Neural cell (in vitro differentiated cells): ENCODE measurements at regions not wholly inside any gene's neighbourhood (a gene's known extent, or its start where the extent isn't known, plus 50 kb on each side); places are given as distances from the start of the nearest gene placed in this dataset.

ENCODE experiments used
- H2AFZ ChIP-seq: fragments of 200-600, 300-800 bp; sonication (generic), shearing (Covaris generic); 2 replicates; pipeline ENCODE4 v1.6.0; 2014; ENCODE audit warnings: low read depth, mild to moderate bottlenecking, antibody characterized with exemption, low read length, moderate library complexity
- H3F3A ChIP-seq: fragments of 200-600 bp; shearing (Covaris generic); 2 replicates; pipeline ENCODE4 v1.6.1; 2016; ENCODE audit warnings: mild to moderate bottlenecking, moderate library complexity, mixed read lengths, antibody characterized with exemption, low read length; ENCODE audit not compliant: insufficient read depth, poor library complexity, severe bottlenecking
- H3K27ac ChIP-seq: fragments of 200-600, 300-800 bp; sonication (generic), shearing (Covaris generic); 2 replicates; pipeline ENCODE4 v1.5.1; 2014; ENCODE audit warnings: mild to moderate bottlenecking, low read length, moderate library complexity
- H3K27me3 ChIP-seq: fragments of 300-800, 200-600 bp; sonication (generic), shearing (Covaris generic); 2 replicates; pipeline ENCODE4 v1.6.0; 2014; ENCODE audit warnings: mild to moderate bottlenecking, low read depth, low read length, moderate library complexity; ENCODE audit not compliant: insufficient read depth
- H3K36me3 ChIP-seq: fragments of 300-800, 200-600 bp; sonication (generic), shearing (Covaris generic); 2 replicates; pipeline ENCODE4 v1.5.1; 2014; ENCODE audit warnings: mild to moderate bottlenecking, antibody characterized with exemption, low read length, moderate library complexity; ENCODE audit not compliant: insufficient read depth
- H3K4me2 ChIP-seq: fragments of 300-800, 200-600 bp; sonication (generic), shearing (Covaris generic); 2 replicates; pipeline ENCODE4 v1.6.0; 2014; ENCODE audit warnings: mild to moderate bottlenecking, low read length
- H3K4me3 ChIP-seq: fragments of 300-800, 200-600 bp; sonication (generic), shearing (Covaris generic); 2 replicates; pipeline ENCODE4 v1.5.1; 2014; ENCODE audit warnings: mild to moderate bottlenecking, low read length, moderate library complexity
- H3K79me2 ChIP-seq: fragments of 200-600 bp; shearing (Covaris generic); replicated peaks from 2 replicates; pipeline ENCODE4 v1.6.0; 2014; ENCODE audit warnings: mild to moderate bottlenecking, low read length, moderate library complexity; ENCODE audit not compliant: insufficient read depth
- H3K9ac ChIP-seq: fragments of 300-800, 200-600 bp; sonication (generic), shearing (Covaris generic); 2 replicates; pipeline ENCODE4 v1.6.1; 2016; ENCODE audit warnings: mild to moderate bottlenecking, low read length, mixed read lengths
- H3K9me2 ChIP-seq: fragments of 200-600 bp; shearing (Covaris generic); 2 replicates; pipeline ENCODE4 v1.6.1; 2016; ENCODE audit warnings: mild to moderate bottlenecking, low read length, mixed read lengths; ENCODE audit not compliant: insufficient read depth
- H3K9me3 ChIP-seq: fragments of 200-600, 300-800 bp; sonication (generic), shearing (Covaris generic); 2 replicates; pipeline ENCODE4 v1.6.1; 2016; ENCODE audit warnings: mild to moderate bottlenecking, mixed run types, low read length, moderate library complexity, mixed read lengths
- H4K20me1 ChIP-seq: fragments of 200-600 bp; shearing (Covaris generic); 2 replicates; pipeline ENCODE4 v1.6.1; 2016; ENCODE audit warnings: mild to moderate bottlenecking, mixed run types; ENCODE audit not compliant: insufficient read depth
- EP300 ChIP-seq: fragments of 450-650 bp; conservative IDR thresholded peaks from 2 replicates; pipeline ENCODE4 v1.6.1; 2014; ENCODE audit warnings: antibody characterized with exemption, mild to moderate bottlenecking, moderate library complexity; ENCODE audit not compliant: poor library complexity, severe bottlenecking
- EZH2 ChIP-seq: fragments of 200-600, 300-800 bp; shearing (Covaris generic), sonication (generic); IDR thresholded peaks from 2 replicates; pipeline ENCODE4 v1.6.1; 2014; ENCODE audit warnings: antibody characterized with exemption, low read length, borderline replicate concordance, mild to moderate bottlenecking; ENCODE audit not compliant: insufficient read depth, poor library complexity, severe bottlenecking
- MXI1 ChIP-seq: fragments of 450-650 bp; conservative IDR thresholded peaks from 2 replicates; pipeline ENCODE4 v1.6.1; 2014; ENCODE audit warnings: antibody characterized with exemption, mild to moderate bottlenecking; ENCODE audit not compliant: poor library complexity, severe bottlenecking
- POLR2AphosphoS5 ChIP-seq: IDR thresholded peaks from 2 replicates; pipeline ENCODE4 v1.6.1; 2012
- RAD21 ChIP-seq: fragments of 450-650 bp; conservative IDR thresholded peaks from 2 replicates; pipeline ENCODE4 v1.6.1; 2014; ENCODE audit warnings: antibody characterized with exemption, mild to moderate bottlenecking, moderate library complexity
- SMC3 ChIP-seq: fragments of 450-650 bp; conservative IDR thresholded peaks from 2 replicates; pipeline ENCODE4 v1.6.1; 2014; ENCODE audit warnings: antibody characterized with exemption, mild to moderate bottlenecking, moderate library complexity; ENCODE audit not compliant: poor library complexity
- TAF1 ChIP-seq: IDR thresholded peaks from 2 replicates; pipeline ENCODE4 v1.6.1; 2012; ENCODE audit warnings: low read depth
- TF ChIP-seq, protein P1 (sequence below): IDR thresholded peaks from 2 replicates; pipeline ENCODE4 v1.6.1; 2012; ENCODE audit warnings: borderline replicate concordance
- TF ChIP-seq, protein P2 (sequence below): fragments of 450-650 bp; IDR thresholded peaks from 2 replicates; pipeline ENCODE4 v1.5.1; 2014; ENCODE audit warnings: antibody characterized with exemption, mild to moderate bottlenecking, moderate library complexity; ENCODE audit not compliant: poor library complexity, severe bottlenecking

DNA sequence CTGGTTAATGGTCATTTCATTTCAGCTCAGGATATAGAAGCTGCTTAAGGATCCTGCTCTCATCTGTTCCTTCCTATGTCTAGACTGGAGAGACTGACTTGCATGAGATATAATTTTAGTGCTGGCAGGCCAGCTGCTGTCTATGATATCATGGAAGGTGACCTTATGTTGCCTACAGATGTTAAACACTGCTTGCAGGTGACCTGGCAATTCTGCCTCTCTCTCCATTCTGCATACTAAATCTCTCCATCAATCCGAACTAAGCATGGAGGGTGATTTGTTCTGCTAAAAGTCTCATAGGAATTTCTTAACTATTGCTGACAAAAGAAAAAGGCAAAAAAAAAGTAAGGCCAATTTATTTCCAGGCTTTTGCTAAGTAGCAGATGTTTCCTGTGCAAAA is 81.0 kb downstream of the CCNA1 start:
- no peaks in the 10 kb centered on the region for H3K9me2 ChIP-seq
- H3K4me3 ChIP-seq = no peak overlapping the region
- H3K9ac ChIP-seq = no peak overlapping the region
- H3K27ac ChIP-seq = no peak overlapping the region
- H3K9me3 ChIP-seq = no peaks in the 10 kb centered on the region
- no peaks in the 10 kb centered on the region for H4K20me1 ChIP-seq
- H3K4me2 ChIP-seq = no peak overlapping the region
- TF ChIP-seq EZH2 (no peak), EP300 (no peak), SMC3 (no peak), POLR2AphosphoS5 (no peak), TAF1 (no peak), MXI1 (no peak)
- TF ChIP-seq, protein P1, sequence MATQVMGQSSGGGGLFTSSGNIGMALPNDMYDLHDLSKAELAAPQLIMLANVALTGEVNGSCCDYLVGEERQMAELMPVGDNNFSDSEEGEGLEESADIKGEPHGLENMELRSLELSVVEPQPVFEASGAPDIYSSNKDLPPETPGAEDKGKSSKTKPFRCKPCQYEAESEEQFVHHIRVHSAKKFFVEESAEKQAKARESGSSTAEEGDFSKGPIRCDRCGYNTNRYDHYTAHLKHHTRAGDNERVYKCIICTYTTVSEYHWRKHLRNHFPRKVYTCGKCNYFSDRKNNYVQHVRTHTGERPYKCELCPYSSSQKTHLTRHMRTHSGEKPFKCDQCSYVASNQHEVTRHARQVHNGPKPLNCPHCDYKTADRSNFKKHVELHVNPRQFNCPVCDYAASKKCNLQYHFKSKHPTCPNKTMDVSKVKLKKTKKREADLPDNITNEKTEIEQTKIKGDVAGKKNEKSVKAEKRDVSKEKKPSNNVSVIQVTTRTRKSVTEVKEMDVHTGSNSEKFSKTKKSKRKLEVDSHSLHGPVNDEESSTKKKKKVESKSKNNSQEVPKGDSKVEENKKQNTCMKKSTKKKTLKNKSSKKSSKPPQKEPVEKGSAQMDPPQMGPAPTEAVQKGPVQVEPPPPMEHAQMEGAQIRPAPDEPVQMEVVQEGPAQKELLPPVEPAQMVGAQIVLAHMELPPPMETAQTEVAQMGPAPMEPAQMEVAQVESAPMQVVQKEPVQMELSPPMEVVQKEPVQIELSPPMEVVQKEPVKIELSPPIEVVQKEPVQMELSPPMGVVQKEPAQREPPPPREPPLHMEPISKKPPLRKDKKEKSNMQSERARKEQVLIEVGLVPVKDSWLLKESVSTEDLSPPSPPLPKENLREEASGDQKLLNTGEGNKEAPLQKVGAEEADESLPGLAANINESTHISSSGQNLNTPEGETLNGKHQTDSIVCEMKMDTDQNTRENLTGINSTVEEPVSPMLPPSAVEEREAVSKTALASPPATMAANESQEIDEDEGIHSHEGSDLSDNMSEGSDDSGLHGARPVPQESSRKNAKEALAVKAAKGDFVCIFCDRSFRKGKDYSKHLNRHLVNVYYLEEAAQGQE = no peak
- TF ChIP-seq, protein P2, sequence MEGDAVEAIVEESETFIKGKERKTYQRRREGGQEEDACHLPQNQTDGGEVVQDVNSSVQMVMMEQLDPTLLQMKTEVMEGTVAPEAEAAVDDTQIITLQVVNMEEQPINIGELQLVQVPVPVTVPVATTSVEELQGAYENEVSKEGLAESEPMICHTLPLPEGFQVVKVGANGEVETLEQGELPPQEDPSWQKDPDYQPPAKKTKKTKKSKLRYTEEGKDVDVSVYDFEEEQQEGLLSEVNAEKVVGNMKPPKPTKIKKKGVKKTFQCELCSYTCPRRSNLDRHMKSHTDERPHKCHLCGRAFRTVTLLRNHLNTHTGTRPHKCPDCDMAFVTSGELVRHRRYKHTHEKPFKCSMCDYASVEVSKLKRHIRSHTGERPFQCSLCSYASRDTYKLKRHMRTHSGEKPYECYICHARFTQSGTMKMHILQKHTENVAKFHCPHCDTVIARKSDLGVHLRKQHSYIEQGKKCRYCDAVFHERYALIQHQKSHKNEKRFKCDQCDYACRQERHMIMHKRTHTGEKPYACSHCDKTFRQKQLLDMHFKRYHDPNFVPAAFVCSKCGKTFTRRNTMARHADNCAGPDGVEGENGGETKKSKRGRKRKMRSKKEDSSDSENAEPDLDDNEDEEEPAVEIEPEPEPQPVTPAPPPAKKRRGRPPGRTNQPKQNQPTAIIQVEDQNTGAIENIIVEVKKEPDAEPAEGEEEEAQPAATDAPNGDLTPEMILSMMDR = no peak
- H3F3A ChIP-seq = no peaks in the 10 kb centered on the region
- no peak overlapping the region for H2AFZ ChIP-seq
- H3K79me2 ChIP-seq = no peaks in the 10 kb centered on the region
- H3K36me3 ChIP-seq = no peaks in the 10 kb centered on the region
- H3K27me3 ChIP-seq = no peaks in the 10 kb centered on the region

DNA sequence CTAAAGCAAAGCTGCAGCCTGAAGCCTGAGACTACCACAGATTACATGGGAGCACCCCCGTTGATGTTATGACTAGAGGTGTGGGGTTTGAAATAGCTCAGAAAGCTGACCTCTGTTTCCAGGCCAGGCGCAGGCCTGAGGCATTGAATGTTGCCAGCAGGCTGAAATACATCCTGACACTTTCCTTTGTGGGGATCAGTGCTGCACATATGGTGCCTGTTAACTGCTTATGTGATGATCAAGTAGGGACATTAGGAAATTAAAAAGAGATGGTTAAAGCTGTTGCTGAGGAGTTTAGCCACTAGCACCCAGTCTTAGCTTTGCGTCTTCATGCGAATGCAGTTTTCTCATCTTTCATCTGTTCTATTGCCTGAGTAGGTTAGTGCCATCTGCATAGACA is 83.2 kb downstream of the CCNA1 start:
- Histone ChIP-seq H3K79me2 (no peaks in the 10 kb centered on the region), H3K27me3 (no peaks in the 10 kb centered on the region), H3K4me3 (no peak overlapping the region), H3K9me2 (no peaks in the 10 kb centered on the region), H3F3A (no peaks in the 10 kb centered on the region), H3K9ac (no peak overlapping the region), H2AFZ (no peak overlapping the region), H4K20me1 (no peaks in the 10 kb centered on the region), H3K4me2 (no peak overlapping the region), H3K36me3 (no peaks in the 10 kb centered on the region), H3K27ac (no peak overlapping the region), H3K9me3 (no peaks in the 10 kb centered on the region)
- TF ChIP-seq POLR2AphosphoS5 (no peak), MXI1 (no peak), TAF1 (no peak), SMC3 (no peak), RAD21 (no peak), EP300 (no peak), EZH2 (no peak)
- TF ChIP-seq, protein P1 = no peak
- TF ChIP-seq, protein P2 = no peak
